HG03378 (cell line): ENCODE measurements at regions not wholly inside any gene's neighbourhood (a gene's known extent, or its start where the extent isn't known, plus 50 kb on each side); places are given as distances from the start of the nearest gene placed in this dataset.

Experiments
- ATAC-seq: cut with Tn5 transposase; IDR thresholded peaks from one replicate; pipeline ENCODE4 v1.9.1; 2021; ENCODE audit warnings: mild to moderate bottlenecking, moderate library complexity; ENCODE audit not compliant: unreplicated experiment

DNA sequence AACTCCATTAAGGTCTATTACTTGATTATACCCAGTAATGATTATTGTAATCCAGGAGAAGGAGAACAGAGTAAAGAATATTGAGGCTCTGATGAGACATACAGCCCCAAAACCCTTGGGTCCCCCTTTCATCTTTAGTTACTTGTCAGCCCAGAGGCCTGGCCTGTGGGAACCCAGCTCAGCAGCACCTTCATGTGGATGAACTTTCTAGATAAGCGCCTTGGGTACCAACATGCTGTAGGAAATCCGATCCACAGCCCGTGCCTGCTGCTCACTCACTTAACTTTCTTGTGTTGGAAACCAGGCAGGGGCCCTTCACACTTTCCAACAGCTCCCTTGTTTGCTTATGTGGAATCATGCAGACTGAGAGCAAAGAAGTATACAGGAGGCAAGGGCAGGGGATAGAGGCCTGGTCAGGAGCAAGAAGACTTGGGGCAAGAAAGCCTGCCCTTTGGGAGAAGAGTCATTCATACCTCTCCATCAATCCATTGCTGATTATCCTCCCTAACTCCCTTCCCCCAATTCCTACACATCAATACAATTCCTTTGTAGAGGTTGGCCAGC, 64.0 kb upstream of the SOX9 start:
- no peak for ATAC-seq

DNA sequence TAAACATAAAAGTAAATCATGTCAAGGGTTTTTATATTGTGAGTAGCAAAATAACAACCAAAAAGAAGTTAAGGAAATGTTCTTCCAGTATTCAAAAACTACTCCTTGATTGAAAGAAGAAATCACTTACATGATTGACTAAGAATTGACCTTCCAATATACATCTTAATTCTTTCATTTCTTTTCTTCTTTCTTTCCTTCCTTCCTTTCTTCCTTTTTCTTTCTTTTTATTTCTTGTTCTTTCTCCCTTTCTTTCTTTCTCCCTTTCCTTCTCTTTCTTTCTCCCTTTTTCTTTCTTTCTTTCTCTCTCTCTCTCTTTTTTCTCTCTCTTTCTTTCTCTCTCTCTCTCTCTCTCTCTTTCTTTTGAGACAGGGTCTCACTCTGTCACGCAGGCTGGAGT, 60.7 kb upstream of the SOX9 start:
- ATAC-seq = no peak

DNA sequence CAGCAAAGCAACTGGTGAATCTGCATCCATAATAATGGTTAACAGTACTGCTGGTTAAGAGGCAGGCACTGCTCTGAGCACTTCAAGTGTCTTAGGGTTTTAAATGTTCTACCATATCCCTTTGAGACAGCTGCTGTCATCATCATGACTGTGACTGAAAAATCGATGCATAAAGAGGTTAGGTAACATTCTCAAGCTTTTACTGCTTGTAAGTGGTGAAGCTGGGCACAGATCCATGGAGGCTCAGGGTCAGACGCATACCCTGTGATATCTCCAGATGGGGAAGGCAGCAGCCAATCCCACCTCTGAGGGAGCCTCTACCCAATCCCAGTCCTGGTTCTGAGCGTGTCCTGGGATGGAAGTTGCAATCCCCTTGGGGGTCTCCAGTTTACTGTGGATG, 57.6 kb upstream of the SOX9 start:
- no peak for ATAC-seq

DNA sequence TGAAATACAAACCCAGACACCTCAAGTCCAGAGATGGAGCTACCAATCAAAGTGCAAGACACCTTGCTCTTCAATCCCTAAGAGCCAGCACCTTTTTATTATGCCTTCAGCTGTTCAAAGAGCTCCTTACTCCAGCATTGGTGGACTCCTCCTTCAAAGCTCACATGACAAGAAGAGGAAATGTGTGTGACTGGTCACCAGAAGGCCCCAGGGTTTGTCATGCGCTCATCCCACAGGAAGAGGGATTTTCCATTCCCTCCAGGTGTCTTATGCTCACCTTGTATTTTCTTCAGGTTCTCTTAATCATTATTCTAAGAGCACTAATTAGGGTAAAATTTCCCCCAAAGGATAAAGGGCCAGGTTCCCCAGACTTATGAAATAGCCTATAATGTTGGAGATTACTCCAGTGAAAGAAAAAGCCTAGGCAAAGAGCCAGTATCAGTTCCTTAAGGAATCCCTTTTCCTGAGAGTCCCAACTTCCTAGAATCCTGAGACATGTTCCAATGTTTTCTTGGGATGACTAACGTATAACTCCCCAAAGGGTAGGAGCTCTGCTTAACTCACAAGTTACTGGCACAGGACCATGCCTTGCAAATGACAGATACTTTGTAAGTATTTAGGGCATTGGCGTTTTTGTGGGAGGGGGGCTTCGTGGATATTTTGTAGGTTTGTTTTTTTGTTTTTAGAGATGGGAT, 56.9 kb upstream of the SOX9 start:
- no peak for ATAC-seq

DNA sequence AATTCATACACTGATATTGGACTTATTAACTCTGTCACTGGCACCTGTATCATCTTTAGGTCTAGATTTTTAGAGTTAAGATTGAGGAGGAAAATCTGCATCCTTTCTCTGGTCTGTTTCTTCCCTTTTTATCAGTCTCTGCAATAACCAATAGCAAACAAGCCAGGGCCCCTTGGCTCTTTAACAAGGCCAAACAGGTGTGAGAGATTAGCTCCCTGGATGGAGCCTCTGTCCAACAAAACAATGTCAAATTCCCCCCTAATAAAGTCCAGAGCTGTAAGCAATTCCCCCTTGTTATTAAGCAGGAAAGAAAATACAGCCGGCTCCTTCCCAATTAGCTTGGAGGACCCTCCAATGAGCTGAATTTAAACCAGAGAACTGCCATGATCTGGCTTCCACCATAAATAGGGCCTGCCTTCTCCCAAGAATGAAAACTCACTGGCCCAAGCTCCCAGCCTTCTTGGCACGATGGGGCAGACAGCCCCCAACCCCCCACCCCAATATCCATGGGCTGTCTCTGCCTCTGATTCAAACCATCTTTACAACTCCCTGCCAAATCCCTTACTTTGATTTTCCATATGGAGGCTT, 56.1 kb upstream of the SOX9 start:
- ATAC-seq = no peak

DNA sequence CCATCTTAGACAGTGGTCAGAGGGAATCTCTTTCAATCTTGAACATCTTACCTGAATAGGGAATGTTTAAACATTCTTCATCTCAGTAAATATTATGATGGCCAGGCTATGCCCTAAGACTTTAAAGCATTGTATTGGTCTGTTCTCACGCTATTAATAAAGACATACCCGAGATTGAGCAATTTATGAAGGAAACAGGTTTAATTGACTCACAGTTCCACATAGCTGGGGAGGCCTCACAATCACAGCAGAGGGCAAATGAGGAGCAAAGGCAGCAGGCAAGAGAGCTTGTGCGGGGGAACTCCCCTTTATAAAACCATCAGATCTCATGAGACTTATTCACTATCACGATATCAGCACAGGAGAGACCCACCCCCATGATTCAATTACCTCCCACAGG, 55.3 kb upstream of the SOX9 start:
- ATAC-seq = no peak

DNA sequence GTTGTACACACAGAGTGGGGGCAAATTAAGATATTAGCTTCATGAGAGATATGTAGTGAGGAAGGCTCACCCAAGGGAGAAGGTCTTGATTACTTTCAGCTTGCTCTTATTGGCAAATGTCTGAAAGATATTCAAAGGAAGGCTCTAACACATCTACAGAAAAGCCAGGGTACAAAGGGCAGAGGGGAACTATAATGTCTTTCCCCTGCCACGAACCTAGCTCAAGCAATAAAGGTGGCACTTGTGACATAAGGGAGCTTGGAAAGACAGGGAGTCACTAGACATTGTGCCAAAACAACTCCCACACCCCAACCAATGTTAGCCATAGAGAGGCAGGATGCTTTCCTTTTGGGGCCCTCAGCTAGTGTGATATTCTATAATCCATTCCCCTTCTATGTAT, 52.2 kb upstream of the SOX9 start:
- no peak for ATAC-seq

DNA sequence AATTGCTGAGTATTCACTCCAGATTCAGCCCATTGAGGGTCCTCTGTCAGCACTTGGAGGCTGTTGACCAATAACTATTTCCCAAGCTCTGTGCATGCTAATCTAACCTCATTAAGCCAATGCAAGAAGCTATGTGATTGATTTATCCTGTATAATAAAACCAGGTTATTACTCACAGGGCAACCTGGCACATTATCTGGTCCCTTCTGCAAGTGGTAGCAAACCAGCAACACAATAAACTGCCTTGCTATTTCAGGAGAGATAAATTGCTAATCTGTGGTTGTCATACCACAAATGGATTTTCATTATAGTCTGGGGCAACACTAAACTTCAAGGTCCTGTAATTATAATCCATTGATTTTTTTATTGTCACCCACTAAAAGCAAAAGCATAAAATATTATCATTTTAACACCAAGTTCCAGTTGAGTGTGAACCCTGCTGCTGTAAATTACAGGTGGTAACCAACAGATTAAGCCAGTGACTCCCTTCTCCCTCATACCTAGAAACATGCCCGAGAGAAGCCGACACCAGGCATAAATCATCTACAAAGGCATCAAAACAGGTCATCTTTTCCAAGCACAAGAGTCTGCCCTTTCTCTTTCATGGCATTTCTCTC, 51.1 kb upstream of the SOX9 start:
- no peak for ATAC-seq
